ENCODE measurements at regions not wholly inside any gene's neighbourhood (a gene's known extent, or its start where the extent isn't known, plus 50 kb on each side); places are given as distances from the start of the nearest gene placed in this dataset.

DNA sequence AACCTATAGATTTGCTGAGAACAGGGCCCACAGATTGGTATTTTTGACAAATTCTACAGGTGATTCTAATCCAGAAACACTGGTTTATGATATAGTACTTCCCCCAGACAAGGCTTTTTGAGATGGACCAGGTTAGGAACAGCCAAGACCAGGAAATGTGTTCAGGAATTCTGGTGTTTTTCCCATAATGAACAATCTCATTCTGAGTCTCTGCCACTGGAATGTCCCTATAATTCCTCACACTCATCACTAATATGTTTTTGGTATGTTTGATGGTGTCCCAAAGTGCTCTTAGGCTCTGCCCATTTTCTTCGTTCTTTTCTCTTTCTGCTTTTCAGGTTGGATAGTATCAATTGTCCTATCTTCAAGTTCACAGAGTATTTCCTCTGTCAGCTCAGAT, 107.2 kb upstream of the IGFBP3 start:
- no peak for TF ChIP-seq POLR2AphosphoS5 (IDR thresholded peaks at IDR 0.05; ENCODE audit: low read depth, low read length)
- TF ChIP-seq, protein P1, sequence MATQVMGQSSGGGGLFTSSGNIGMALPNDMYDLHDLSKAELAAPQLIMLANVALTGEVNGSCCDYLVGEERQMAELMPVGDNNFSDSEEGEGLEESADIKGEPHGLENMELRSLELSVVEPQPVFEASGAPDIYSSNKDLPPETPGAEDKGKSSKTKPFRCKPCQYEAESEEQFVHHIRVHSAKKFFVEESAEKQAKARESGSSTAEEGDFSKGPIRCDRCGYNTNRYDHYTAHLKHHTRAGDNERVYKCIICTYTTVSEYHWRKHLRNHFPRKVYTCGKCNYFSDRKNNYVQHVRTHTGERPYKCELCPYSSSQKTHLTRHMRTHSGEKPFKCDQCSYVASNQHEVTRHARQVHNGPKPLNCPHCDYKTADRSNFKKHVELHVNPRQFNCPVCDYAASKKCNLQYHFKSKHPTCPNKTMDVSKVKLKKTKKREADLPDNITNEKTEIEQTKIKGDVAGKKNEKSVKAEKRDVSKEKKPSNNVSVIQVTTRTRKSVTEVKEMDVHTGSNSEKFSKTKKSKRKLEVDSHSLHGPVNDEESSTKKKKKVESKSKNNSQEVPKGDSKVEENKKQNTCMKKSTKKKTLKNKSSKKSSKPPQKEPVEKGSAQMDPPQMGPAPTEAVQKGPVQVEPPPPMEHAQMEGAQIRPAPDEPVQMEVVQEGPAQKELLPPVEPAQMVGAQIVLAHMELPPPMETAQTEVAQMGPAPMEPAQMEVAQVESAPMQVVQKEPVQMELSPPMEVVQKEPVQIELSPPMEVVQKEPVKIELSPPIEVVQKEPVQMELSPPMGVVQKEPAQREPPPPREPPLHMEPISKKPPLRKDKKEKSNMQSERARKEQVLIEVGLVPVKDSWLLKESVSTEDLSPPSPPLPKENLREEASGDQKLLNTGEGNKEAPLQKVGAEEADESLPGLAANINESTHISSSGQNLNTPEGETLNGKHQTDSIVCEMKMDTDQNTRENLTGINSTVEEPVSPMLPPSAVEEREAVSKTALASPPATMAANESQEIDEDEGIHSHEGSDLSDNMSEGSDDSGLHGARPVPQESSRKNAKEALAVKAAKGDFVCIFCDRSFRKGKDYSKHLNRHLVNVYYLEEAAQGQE (IDR thresholded peaks at IDR 0.05; ENCODE audit: insufficient read depth in 1 of 2, low read depth in 2 of 2, low read length in 2 of 2) = no peak
- TF ChIP-seq TAF1 (IDR thresholded peaks at IDR 0.05; ENCODE audit: borderline replicate concordance, insufficient read depth, low read length) = no peak
- no peak for TF ChIP-seq SIN3A (IDR thresholded peaks at IDR 0.05; ENCODE audit: borderline replicate concordance, insufficient read depth, low read length)
- TF ChIP-seq FOXP2 (optimal IDR thresholded peaks at IDR 0.05; ENCODE audit: borderline replicate concordance, extremely low read depth, extremely low read length, insufficient read depth) = no peak

GRCh38 chr7:46026741-46027140, 105.7 kb upstream of the IGFBP3 start:
- no peak for TF ChIP-seq SIN3A (IDR thresholded peaks at IDR 0.05; ENCODE audit: borderline replicate concordance, insufficient read depth, low read length)
- TF ChIP-seq, protein P1 (IDR thresholded peaks at IDR 0.05; ENCODE audit: insufficient read depth in 1 of 2, low read depth in 2 of 2, low read length in 2 of 2) = no peak
- no peak for TF ChIP-seq FOXP2 (optimal IDR thresholded peaks at IDR 0.05; ENCODE audit: borderline replicate concordance, extremely low read depth, extremely low read length, insufficient read depth)
- TF ChIP-seq TAF1 (IDR thresholded peaks at IDR 0.05; ENCODE audit: borderline replicate concordance, insufficient read depth, low read length) = no peak
- no peak for TF ChIP-seq POLR2AphosphoS5 (IDR thresholded peaks at IDR 0.05; ENCODE audit: low read depth, low read length)

- TF ChIP-seq SIN3A (IDR thresholded peaks at IDR 0.05; ENCODE audit: borderline replicate concordance, insufficient read depth, low read length) (no peak), POLR2AphosphoS5 (IDR thresholded peaks at IDR 0.05; ENCODE audit: low read depth, low read length) (no peak), TAF1 (IDR thresholded peaks at IDR 0.05; ENCODE audit: borderline replicate concordance, insufficient read depth, low read length) (no peak)
- TF ChIP-seq, protein P1 (IDR thresholded peaks at IDR 0.05; ENCODE audit: insufficient read depth in 1 of 2, low read depth in 2 of 2, low read length in 2 of 2) = no peak
Measured at GRCh38 chr7:46024263-46024916, 103.3 kb upstream of the IGFBP3 start.

GRCh38 chr7:46022397-46022796, 101.3 kb upstream of the IGFBP3 start:
- TF ChIP-seq, protein P1 (IDR thresholded peaks at IDR 0.05; ENCODE audit: insufficient read depth in 1 of 2, low read depth in 2 of 2, low read length in 2 of 2) = no peak
- TF ChIP-seq FOXP2 (optimal IDR thresholded peaks at IDR 0.05; ENCODE audit: borderline replicate concordance, extremely low read depth, extremely low read length, insufficient read depth) (no peak), TAF1 (IDR thresholded peaks at IDR 0.05; ENCODE audit: borderline replicate concordance, insufficient read depth, low read length) (no peak), SIN3A (IDR thresholded peaks at IDR 0.05; ENCODE audit: borderline replicate concordance, insufficient read depth, low read length) (no peak), POLR2AphosphoS5 (IDR thresholded peaks at IDR 0.05; ENCODE audit: low read depth, low read length) (no peak)
